ENCODE measurements at regions not wholly inside any gene's neighbourhood (a gene's known extent, or its start where the extent isn't known, plus 50 kb on each side); places are given as distances from the start of the nearest gene placed in this dataset.
"Not testable (repeated sequence)": the region's sequence is repeated elsewhere in the genome, so short reads cannot be mapped to it uniquely, and the experiment has no call there.

DNA sequence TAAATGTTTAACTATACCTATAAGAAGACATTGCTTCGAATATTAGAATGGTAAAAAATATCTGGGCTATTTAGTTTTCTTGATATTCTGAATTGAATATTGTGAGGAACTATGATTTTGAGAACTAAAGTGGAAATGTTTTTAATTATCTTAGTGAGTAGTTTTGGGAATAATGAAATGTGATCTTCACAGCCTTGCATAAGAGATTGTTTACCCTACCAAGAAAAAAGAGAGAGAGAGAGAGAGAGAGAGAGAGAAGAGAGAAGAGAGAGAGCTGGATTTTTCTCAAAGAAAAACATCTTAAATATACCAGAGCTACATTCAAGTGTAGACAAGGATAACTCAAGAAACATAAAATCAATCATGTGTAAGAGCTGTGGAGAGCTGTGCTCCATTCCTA lies 148.7 kb upstream of the MAD2L1 start:
- H3K27ac ChIP-seq (replicated peaks): no peak overlapping the region
- TF ChIP-seq, protein P1, sequence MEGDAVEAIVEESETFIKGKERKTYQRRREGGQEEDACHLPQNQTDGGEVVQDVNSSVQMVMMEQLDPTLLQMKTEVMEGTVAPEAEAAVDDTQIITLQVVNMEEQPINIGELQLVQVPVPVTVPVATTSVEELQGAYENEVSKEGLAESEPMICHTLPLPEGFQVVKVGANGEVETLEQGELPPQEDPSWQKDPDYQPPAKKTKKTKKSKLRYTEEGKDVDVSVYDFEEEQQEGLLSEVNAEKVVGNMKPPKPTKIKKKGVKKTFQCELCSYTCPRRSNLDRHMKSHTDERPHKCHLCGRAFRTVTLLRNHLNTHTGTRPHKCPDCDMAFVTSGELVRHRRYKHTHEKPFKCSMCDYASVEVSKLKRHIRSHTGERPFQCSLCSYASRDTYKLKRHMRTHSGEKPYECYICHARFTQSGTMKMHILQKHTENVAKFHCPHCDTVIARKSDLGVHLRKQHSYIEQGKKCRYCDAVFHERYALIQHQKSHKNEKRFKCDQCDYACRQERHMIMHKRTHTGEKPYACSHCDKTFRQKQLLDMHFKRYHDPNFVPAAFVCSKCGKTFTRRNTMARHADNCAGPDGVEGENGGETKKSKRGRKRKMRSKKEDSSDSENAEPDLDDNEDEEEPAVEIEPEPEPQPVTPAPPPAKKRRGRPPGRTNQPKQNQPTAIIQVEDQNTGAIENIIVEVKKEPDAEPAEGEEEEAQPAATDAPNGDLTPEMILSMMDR (IDR thresholded peaks at IDR 0.05; ENCODE audit: borderline replicate concordance): no peak
- H3K4me1 ChIP-seq: no peaks in the 10 kb centered on the region
- intact Hi-C loops (cut with micrococcal nuclease): no loop called here
- H3K9me3 ChIP-seq (replicated peaks): peaks cover 9% of the 10 kb centered on the region
- H3K27me3 ChIP-seq (ENCODE audit: low read depth): no peaks in the 10 kb centered on the region
- H3K36me3 ChIP-seq: no peaks in the 10 kb centered on the region
- no peak overlapping the region for H3K4me3 ChIP-seq
- no peak for DNase-seq

DNA sequence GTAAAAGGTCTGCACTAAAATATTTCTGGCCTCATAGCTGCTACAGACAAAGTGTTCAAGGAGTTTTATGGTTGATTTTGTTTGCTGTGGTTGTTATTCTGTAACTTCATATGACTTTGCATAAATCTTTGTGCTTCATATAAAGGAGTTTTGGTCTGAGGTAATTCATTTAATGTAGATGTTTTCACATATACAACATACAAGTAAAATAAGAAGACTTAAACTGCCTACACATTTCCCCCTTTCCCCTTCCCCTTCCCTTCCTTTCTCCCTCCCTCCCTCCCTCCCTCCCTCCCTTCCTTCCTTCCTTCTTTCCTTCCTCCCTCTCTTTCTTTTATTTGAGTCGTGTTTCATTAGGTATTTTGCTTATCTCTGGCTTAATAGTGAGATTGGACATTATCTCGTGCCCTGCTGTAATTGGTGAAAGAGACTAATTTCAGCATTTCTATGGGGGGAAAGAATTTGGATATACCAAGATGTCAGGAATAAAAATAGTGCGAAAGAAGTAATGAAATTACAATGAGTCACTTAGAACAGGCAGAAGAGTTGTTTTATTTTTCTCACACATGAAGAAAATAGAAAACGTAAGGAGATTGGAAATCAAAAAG lies 144.9 kb upstream of the MAD2L1 start:
- no peak for DNase-seq
- intact Hi-C loops (cut with micrococcal nuclease): no loop called here
- Histone ChIP-seq H3K4me1 (no peaks in the 10 kb centered on the region), H3K4me3 (no peak overlapping the region), H3K27me3 (ENCODE audit: low read depth) (no peaks in the 10 kb centered on the region), H3K9me3 (replicated peaks) (no peaks in the 10 kb centered on the region), H3K36me3 (no peaks in the 10 kb centered on the region), H3K27ac (replicated peaks) (no peak overlapping the region)
- TF ChIP-seq, protein P1 (IDR thresholded peaks at IDR 0.05; ENCODE audit: borderline replicate concordance): no peak

DNA sequence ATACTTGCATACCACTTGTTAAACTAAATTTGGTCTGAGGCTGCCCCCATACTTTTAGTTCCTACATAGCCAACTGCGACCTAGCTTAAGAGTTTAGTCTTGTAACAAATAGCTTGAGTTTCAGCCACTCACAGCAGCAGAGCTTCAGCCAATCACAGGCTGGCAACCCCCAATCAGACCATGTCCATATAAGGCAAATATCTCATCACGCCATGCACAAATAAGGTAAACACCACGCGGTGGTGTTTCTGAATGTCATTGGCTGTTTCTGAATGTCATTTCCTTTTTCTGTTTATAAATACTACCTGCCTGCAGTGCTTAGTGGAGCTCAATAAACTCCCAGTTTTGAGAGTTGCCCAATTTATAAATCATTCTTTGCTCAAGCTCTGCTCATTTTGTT lies 143.1 kb upstream of the MAD2L1 start:
- intact Hi-C loops (cut with micrococcal nuclease): no loop called here
- no peaks in the 10 kb centered on the region for H3K4me1 ChIP-seq
- H3K27ac ChIP-seq (replicated peaks): no peak overlapping the region
- no peaks in the 10 kb centered on the region for H3K27me3 ChIP-seq (ENCODE audit: low read depth)
- no peak overlapping the region for H3K4me3 ChIP-seq
- no peaks in the 10 kb centered on the region for H3K9me3 ChIP-seq (replicated peaks)
- TF ChIP-seq, protein P1 (IDR thresholded peaks at IDR 0.05; ENCODE audit: borderline replicate concordance): no peak
- DNase-seq: no peak
- H3K36me3 ChIP-seq: no peaks in the 10 kb centered on the region

DNA sequence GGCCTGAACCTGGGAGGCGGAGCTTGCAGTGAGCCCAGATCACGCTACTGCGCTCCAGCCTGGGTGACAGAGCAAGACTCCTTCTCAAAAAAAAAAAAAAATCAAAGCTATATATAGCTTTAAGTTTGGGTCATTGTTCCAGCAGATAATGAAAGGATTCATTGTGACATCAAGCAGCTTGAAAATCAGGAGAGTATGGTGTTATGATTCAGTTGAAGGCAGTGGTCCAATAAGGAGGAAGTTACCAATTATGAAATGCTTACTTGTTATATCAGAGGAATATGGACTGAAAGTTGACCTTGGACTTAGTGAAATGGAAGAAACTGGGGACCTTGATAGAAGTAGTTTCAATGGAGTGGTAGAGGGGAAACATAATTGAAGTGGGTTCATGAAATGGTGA lies 140.4 kb upstream of the MAD2L1 start:
- TF ChIP-seq, protein P1 (IDR thresholded peaks at IDR 0.05; ENCODE audit: borderline replicate concordance): no peak
- no peak for DNase-seq
- intact Hi-C loops (cut with micrococcal nuclease): no loop called here
- no peak overlapping the region for H3K27ac ChIP-seq (replicated peaks)
- no peaks in the 10 kb centered on the region for H3K27me3 ChIP-seq (ENCODE audit: low read depth)
- H3K4me3 ChIP-seq: no peak overlapping the region
- H3K9me3 ChIP-seq (replicated peaks): no peaks in the 10 kb centered on the region
- H3K4me1 ChIP-seq: no peaks in the 10 kb centered on the region
- no peaks in the 10 kb centered on the region for H3K36me3 ChIP-seq

DNA sequence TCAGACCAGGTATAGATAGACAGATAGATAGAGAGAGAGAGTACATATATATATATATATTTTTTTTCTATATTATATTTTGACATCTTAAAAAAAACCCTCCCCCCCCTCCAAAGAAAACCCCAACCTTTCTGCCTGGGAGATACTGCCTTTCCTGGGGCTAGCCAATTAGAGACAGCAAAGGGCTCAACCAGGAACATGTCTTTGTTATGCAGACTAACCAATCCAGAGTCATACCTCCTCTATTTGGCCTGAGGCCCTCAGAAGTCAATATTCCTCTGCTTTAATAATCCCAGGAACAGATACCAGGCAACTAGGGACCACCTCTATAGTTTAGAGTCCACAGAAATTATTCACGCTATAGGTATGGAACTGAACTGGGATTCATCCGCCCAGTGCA lies 135.6 kb upstream of the MAD2L1 start:
- no peak overlapping the region for H3K4me3 ChIP-seq
- no peaks in the 10 kb centered on the region for H3K4me1 ChIP-seq
- DNase-seq: no peak
- no peaks in the 10 kb centered on the region for H3K9me3 ChIP-seq (replicated peaks)
- TF ChIP-seq, protein P1 (IDR thresholded peaks at IDR 0.05; ENCODE audit: borderline replicate concordance): no peak
- intact Hi-C loops (cut with micrococcal nuclease): no loop called here
- H3K27me3 ChIP-seq (ENCODE audit: low read depth): no peaks in the 10 kb centered on the region
- H3K27ac ChIP-seq (replicated peaks): no peak overlapping the region
- H3K36me3 ChIP-seq: no peaks in the 10 kb centered on the region

DNA sequence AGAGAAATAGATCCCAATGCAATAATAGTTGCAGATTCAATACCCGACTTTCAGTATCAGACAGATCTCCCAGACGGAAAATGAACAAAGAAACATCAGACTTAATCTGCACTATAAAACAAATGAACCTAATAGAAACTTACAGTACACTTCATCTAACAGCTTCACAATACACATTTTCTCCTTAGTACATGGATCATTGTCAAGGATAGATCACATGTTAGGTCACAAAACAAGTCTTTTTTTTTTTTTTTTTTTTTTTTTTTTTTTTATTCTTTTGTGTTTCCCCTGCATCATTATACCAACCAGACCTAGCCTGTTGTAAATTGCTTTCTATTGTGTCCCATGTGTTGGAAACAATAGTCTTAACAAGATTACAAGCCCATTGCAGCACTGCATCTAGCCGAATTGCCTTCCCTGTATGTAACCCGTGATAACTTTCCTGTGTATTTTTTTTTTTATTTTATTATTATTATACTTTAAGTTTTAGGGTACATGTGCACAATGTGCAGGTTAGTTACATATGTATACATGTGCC lies 134.0 kb upstream of the MAD2L1 start:
- H3K27me3 ChIP-seq (ENCODE audit: low read depth); H3K27ac ChIP-seq (replicated peaks); DNase-seq; H3K36me3 ChIP-seq; H3K4me3 ChIP-seq; intact Hi-C loops (cut with micrococcal nuclease); H3K9me3 ChIP-seq (replicated peaks); H3K4me1 ChIP-seq: not testable (repeated sequence)

Measured in left ventricle myocardium inferior (tissue), 1 donor.